Stimulated activated CD8-positive, alpha-beta memory T cell treated with anti-CD3 and anti-CD28 coated beads, Interleukin-12 subunit alpha, Interleukin-12 subunit beta, amount 100 ng/mL, for 1 hour (primary cell): ENCODE measurements at regions not wholly inside any gene's neighbourhood (a gene's known extent, or its start where the extent isn't known, plus 50 kb on each side); places are given as distances from the start of the nearest gene placed in this dataset.

ENCODE experiments used
- DNase-seq: peaks from one replicate; pipeline ENCODE4 v3.0.0-alpha.2; 2020; ENCODE audit warnings: low read depth

DNA sequence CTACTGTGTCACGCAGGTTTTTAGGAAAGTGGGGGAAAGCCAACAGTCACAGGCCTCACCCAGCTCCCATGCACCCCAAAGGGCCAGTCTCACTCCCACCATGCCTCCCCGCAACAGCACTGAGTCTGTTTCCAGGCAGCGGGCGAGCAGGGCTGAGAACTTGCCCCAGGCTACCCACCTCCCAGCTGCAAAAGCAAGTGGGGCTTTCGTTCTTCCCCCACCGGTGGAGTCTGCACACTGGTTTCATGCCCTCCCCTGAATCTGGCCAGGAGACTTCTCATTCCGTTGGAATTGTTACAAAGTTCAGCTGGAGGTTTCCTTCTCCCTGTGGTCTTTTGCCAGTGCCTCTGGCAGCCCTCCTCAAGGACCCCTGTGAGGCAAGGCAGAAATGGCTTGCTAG is 53.6 kb upstream of the KCNJ15 start:
- DNase-seq: no peak

DNA sequence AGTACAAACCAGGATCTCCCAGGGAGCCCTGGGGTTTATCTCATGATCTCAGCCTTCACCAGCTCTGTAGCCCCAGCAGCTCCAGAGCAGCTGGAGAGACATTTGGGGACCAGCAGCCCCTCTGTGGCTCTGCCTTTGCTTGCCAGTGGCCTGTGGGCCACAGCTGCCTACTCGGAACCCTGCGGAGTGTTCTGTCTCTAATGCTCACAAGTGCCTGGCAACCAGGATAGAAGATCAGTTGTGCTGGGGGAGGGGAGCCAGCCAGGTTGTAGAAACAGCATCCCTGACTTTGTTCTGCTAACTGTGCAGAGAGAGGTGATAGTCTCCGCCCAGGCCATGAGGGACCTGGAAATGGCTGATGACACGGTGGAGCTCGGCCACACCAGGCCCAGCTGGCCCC is 50.9 kb upstream of the KCNJ15 start:
- DNase-seq: no peak

GRCh38 chr21:38206646-38207045 is 50.1 kb upstream of the KCNJ15 start:
- no peak for DNase-seq
